ACC112 (cell line): ENCODE measurements at regions not wholly inside any gene's neighbourhood (a gene's known extent, or its start where the extent isn't known, plus 50 kb on each side); places are given as distances from the start of the nearest gene placed in this dataset.

ENCODE experiments used
- H2AFZ ChIP-seq: fragments of 200-600 bp; sonication (generic); one replicate; pipeline ENCODE4 v1.6.0; 2017; ENCODE audit warnings: antibody characterized with exemption, low read length; ENCODE audit not compliant: unreplicated experiment
- H3K27ac ChIP-seq: fragments of 200-600 bp; sonication (generic); 2 replicates; pipeline ENCODE4 v1.5.1; 2014; ENCODE audit warnings: low read depth, mild to moderate bottlenecking, antibody characterized with exemption, low read length, moderate library complexity
- H3K27me3 ChIP-seq: fragments of 200-600 bp; sonication (generic); 2 replicates; pipeline ENCODE4 v1.6.1; 2014; ENCODE audit warnings: mild to moderate bottlenecking, antibody characterized with exemption, low read length, moderate library complexity, mixed read lengths; ENCODE audit not compliant: insufficient read depth
- H3K36me3 ChIP-seq: fragments of 200-600 bp; sonication (generic); 2 replicates; pipeline ENCODE4 v1.6.1; 2016; ENCODE audit warnings: mild to moderate bottlenecking, antibody characterized with exemption, low read length, moderate library complexity, mixed read lengths; ENCODE audit not compliant: insufficient read depth
- H3K4me1 ChIP-seq: fragments of 200-600 bp; sonication (generic); one replicate; pipeline ENCODE4 v1.6.1; 2016; ENCODE audit warnings: low read length, mixed read lengths; ENCODE audit not compliant: insufficient read depth, unreplicated experiment, control insufficient read depth
- H3K4me3 ChIP-seq: fragments of 200-600 bp; sonication (generic); 2 replicates; pipeline ENCODE4 v1.5.1; 2014; ENCODE audit warnings: mild to moderate bottlenecking, low read depth, low read length
- H3K79me2 ChIP-seq: fragments of 200-600 bp; sonication (generic); one replicate; pipeline ENCODE4 v1.6.0; 2016; ENCODE audit warnings: low read length; ENCODE audit not compliant: control insufficient read depth, unreplicated experiment, insufficient read depth

DNA sequence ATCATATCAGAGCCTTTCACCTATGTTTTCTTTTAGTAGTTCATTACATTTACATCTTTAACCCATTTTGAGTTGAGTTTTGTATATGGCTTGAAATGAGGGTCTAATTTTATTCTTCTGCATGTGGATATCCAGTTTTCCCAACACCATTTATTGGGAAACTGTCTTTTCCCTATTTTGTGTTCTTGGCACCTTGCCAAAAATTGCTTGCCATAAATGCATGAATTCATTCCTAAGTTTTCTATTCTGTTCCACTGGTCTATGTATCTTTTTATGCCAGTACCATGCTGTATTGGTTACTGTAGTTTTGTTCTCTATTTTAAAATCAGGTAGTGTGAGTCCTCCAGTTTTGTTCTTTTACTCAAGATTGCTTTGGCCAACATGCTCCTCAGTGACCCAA lies 144.0 kb upstream of the OBI1 start:
- Histone ChIP-seq H3K79me2 (no peaks in the 10 kb centered on the region), H3K4me1 (no peaks in the 10 kb centered on the region), H3K27ac (no peak overlapping the region), H3K27me3 (0 out of 2 replicates have a peak, but pooled peaks cover 5% of the 10 kb centered on the region), H2AFZ (no peak overlapping the region), H3K4me3 (no peak overlapping the region), H3K36me3 (no peaks in the 10 kb centered on the region)

DNA sequence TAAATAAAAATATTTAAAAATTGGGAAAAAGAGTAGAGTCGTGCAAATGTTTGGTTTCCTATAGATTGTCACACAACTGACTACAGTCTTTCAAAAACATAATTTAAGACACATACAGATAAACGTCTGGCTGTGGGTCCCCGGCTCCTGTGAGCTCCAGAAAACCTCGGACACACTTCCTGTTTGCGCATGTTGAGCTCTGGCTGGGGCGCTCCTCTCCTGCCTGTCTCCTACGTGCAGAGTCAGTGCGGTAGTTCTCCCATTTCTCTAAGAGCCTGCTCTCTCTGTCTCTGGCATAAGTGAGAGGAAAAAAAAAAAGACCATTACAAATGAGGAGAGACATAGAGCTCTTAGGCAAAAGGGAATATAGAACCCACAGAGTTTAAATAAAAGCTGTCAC lies 128.2 kb upstream of the OBI1 start:
- Histone ChIP-seq H3K27me3 (peaks cover 12% of the 10 kb centered on the region), H3K4me1 (no peaks in the 10 kb centered on the region), H2AFZ (no peak overlapping the region), H3K36me3 (no peaks in the 10 kb centered on the region), H3K4me3 (no peak overlapping the region), H3K27ac (no peak overlapping the region), H3K79me2 (no peaks in the 10 kb centered on the region)

DNA sequence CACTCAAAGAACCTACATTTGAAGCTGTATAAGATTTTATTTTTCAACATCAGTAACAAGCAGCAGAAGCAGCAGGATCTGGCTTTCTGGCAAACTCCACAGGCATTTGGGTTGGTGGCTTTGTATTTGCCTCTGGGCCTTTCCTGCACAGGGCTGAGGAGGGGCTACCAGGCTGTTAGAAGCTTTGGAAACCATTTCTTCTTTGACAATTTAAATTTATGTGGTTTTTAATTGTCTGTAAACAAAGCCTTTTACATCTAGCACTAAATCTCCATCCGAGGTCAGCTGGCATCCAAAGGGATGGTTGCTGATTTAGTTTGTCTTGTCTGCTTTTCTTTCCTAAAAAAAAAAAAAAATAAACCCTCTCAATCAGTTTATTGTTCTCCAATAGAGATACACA lies 127.5 kb upstream of the OBI1 start:
- no peak overlapping the region for H3K27ac ChIP-seq
- H3K79me2 ChIP-seq, result no peaks in the 10 kb centered on the region
- no peaks in the 10 kb centered on the region for H3K36me3 ChIP-seq
- H3K4me1 ChIP-seq, result no peaks in the 10 kb centered on the region
- H3K4me3 ChIP-seq, result no peak overlapping the region
- H3K27me3 ChIP-seq, result peaks cover 12% of the 10 kb centered on the region
- H2AFZ ChIP-seq, result no peak overlapping the region

DNA sequence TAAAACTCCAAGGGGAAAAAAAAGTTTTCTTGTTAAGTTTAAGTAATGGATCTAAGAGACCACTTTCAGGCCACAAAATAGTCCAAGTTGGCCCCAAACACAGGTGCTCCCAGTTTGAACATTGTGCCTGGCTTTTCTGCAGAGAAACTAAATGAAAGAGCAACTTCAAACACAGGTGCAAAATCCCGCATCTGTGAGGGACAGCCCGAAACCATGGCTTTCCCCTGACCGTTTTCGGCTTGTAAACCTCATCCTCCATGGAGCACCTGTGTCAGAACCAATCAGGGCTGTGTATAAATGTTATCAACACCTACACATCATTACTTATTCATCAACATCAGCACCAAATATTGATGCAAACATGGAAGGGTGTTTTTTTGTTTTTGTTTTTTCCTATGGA lies 126.8 kb upstream of the OBI1 start:
- H3K27ac ChIP-seq, result no peak overlapping the region
- no peaks in the 10 kb centered on the region for H3K79me2 ChIP-seq
- no peaks in the 10 kb centered on the region for H3K36me3 ChIP-seq
- no peaks in the 10 kb centered on the region for H3K4me1 ChIP-seq
- peaks cover 13% of the 10 kb centered on the region for H3K27me3 ChIP-seq
- no peak overlapping the region for H3K4me3 ChIP-seq
- H2AFZ ChIP-seq, result no peak overlapping the region

DNA sequence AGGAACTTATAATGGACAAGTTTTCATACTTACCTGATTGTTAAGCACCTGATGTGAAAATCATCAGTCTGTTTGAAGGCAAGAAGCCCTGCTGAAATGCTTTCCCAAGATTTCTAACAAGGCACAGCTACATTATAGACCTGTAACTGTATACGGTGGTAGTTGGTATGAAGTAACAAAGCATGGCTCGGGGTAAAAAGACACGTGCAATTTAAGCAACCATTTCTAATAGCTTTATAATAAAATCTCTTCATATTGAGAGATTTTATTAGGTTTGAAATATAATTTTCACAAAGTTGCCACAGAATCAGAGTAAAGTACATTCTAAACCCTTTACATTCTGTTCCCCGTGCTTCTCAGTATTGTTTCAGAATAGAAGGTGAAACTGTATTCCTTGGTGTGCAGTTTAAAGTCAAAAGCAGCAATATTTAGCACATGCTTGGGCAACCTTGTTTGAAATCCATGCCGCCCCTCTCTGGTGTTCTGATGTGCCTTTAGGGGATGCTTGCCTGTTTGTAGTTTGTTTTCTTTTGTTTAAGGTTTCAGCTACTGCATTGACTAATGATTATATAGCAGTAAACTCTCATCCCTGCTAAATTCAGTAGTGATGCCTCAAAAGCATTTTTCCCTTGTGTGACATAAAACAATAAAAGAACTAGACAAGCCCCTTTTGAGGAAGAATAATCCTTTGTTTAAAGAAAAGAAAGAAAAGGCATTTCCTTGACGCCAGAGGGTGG lies 125.2 kb upstream of the OBI1 start:
- H3K4me1 ChIP-seq, result no peaks in the 10 kb centered on the region
- H3K36me3 ChIP-seq, result no peaks in the 10 kb centered on the region
- no peak overlapping the region for H3K27ac ChIP-seq
- no peaks in the 10 kb centered on the region for H3K79me2 ChIP-seq
- H3K27me3 ChIP-seq, result peaks cover 18% of the 10 kb centered on the region
- no peak overlapping the region for H2AFZ ChIP-seq
- no peak overlapping the region for H3K4me3 ChIP-seq

DNA sequence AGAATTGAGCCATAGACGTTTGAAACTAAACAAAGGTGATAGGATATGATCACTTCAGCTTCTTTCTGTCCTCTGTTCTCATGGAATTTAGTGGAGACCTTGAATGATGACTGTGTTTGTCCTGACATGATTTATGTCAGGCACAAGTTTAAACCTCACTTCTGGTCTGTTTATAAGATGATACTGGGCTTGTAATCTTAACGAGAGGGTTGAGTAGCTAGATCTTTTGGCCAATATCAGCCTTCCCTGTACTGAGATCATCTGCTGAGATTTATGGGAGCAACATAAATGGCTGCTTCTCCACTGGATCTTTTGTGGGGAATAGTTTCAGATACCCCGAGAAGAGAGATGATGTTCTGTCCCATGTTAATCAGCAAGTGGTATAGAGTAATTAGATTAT lies 121.8 kb upstream of the OBI1 start:
- H3K4me3 ChIP-seq, result no peak overlapping the region
- H3K36me3 ChIP-seq, result no peaks in the 10 kb centered on the region
- H3K27me3 ChIP-seq, result peaks cover 50% of the 10 kb centered on the region
- H3K79me2 ChIP-seq, result no peaks in the 10 kb centered on the region
- H3K4me1 ChIP-seq, result no peaks in the 10 kb centered on the region
- no peak overlapping the region for H2AFZ ChIP-seq
- H3K27ac ChIP-seq, result no peak overlapping the region

DNA sequence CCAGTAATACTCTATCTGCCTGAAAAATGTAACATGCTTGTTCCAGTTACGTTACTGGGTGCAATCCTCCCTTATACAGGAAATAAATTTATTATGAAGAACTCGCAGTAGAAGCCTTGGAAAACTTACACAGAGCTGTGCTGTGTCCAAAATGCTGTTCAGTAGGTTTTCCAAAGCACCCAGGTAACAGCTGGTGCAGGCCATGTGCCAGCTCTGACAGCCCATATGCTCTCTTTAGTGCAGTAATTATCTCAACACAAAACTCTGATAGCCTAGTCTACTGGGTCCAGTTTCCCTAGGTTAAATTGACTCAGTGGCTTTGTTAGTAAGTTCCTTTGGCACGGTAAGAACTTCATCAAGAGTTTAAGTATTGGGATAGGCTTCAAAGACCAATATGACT lies 120.7 kb upstream of the OBI1 start:
- no peaks in the 10 kb centered on the region for H3K36me3 ChIP-seq

DNA sequence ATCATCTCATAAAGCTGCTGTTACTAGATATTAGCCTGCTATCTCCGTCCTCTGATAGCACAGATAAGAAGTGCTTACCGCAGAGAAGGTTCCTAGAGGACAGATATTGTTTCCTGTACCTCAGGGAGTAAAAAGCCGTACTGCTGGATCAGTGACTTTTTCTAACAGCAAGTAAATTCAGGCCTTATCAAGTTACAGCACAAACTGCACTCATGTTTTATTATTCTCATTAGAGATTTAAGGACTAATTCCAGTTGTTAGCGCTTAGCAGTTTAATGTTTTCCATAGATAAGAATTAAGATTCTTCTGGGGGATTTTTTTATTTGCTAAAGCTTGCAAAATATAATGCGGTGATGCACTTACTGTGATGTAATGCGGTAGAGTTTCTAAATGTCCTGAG lies 119.0 kb upstream of the OBI1 start:
- Histone ChIP-seq H3K4me1 (no peaks in the 10 kb centered on the region), H3K4me3 (no peak overlapping the region), H3K79me2 (no peaks in the 10 kb centered on the region), H3K36me3 (no peaks in the 10 kb centered on the region), H3K27ac (no peak overlapping the region), H3K27me3 (peaks cover 49% of the 10 kb centered on the region), H2AFZ (no peak overlapping the region)

More for the DNA sequence above, 120.7 kb upstream of the OBI1 start:
- Histone ChIP-seq H3K4me1 (no peaks in the 10 kb centered on the region), H3K27me3 (peaks cover 56% of the 10 kb centered on the region), H3K4me3 (no peak overlapping the region), H3K79me2 (no peaks in the 10 kb centered on the region), H2AFZ (no peak overlapping the region), H3K27ac (no peak overlapping the region)

DNA sequence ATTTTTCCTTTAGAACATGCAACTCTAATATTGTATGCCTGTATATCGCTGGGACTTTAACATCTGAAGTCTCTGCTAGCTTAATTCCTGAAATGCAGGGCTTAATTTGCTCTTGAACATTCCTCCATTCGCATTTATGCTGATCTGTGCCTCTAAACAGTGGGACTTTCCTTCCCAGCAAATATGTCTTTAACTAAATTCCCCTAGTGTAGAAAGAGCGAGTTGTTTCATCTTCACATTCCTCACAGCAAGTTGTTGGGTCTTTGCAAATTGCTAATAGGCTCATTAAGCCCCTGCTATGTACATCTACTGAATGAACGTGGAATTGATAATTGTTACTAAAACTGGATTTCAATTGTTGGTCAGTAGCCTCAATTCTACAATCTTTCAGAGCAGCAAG lies 118.4 kb upstream of the OBI1 start:
- Histone ChIP-seq H3K4me3 (no peak overlapping the region), H2AFZ (no peak overlapping the region), H3K27ac (no peak overlapping the region), H3K79me2 (no peaks in the 10 kb centered on the region), H3K36me3 (no peaks in the 10 kb centered on the region), H3K27me3 (peaks cover 53% of the 10 kb centered on the region), H3K4me1 (no peaks in the 10 kb centered on the region)

DNA sequence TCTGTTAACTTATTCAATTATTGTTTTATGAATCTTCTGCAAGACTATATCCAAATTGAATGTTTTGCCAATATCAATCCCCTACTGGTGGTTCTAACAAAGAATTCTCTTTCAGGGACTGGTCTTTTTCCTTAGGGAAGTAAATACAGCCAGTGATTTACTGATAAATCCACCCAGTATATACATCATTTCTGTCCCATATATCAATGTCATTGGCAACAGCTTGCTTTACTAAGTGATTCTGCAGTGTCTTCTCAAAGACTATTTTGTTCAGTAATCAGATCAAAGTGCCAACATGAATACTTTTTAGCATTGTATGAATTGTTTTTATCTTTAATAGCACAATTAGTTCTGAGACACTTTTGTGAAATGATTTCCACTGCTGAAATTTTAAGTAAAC lies 114.0 kb upstream of the OBI1 start:
- no peaks in the 10 kb centered on the region for H3K79me2 ChIP-seq
- H3K4me3 ChIP-seq, result no peak overlapping the region
- no peaks in the 10 kb centered on the region for H3K4me1 ChIP-seq
- no peaks in the 10 kb centered on the region for H3K36me3 ChIP-seq
- no peak overlapping the region for H2AFZ ChIP-seq
- peaks cover 46% of the 10 kb centered on the region for H3K27me3 ChIP-seq
- H3K27ac ChIP-seq, result no peak overlapping the region

DNA sequence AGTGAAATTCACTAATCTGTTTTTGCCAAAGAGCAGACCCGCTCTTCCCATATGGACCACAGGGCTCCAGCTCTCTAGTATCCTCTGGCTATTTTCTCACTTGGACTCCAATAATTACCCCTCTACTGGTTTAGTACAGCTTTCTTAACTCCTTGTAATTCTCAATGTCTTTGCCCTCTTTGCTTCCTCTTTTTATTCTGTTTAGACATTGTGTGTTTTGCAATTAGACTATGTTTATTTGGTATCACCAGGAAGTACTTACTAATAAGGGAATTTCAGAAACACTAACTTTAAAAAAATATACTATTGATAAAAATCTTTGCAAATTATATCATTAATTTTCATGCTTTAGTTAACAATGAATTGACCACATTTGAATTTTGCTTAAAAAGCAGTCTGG lies 111.6 kb upstream of the OBI1 start:
- H3K27ac ChIP-seq, result no peak overlapping the region
- no peaks in the 10 kb centered on the region for H3K36me3 ChIP-seq

More for the DNA sequence above, 111.6 kb upstream of the OBI1 start:
- Histone ChIP-seq H3K4me3 (no peak overlapping the region), H3K79me2 (no peaks in the 10 kb centered on the region), H2AFZ (no peak overlapping the region), H3K4me1 (no peaks in the 10 kb centered on the region), H3K27me3 (peaks cover 27% of the 10 kb centered on the region)
